HEK293 (cell line): ENCODE measurements at regions not wholly inside any gene's neighbourhood (a gene's known extent, or its start where the extent isn't known, plus 50 kb on each side); places are given as distances from the start of the nearest gene placed in this dataset.

Experiments used
- CTCF ChIA-PET: fragments of 350-600 bp; formaldehyde crosslinking; extraction: SDS; loops from one replicate; lab custom pipeline; 2021; ENCODE audit warnings: antibody characterized with exemption; lab: Yijun Ruan, JAX
- POLR2A ChIA-PET: fragments of 300-600 bp; formaldehyde crosslinking; extraction: SDS; loops from one replicate; lab custom pipeline; 2020; ENCODE audit warnings: antibody characterized with exemption, inconsistent platforms; lab: Yijun Ruan, JAX
- H3K27ac ChIP-seq: fragments of 200-500 bp; sonication (Bioruptor generic); 2 replicates; pipeline ENCODE4 v1.5.1; 2014; ENCODE audit warnings: low read depth, low read length, control low read depth, inconsistent platforms; ENCODE audit errors: extremely low read depth
- H3K36me3 ChIP-seq, 2 experiments: fragments of 200-500 bp in 1 of 2; sonication (Bioruptor generic) in 1 of 2; 1 replicate in 1 of 2; 2 replicates in 1 of 2; pipeline ENCODE4 v1.5.1; 2014 to 2017; ENCODE audit warnings: inconsistent platforms in 2 of 2, low read length in 2 of 2; ENCODE audit not compliant: control insufficient read depth in 2 of 2, insufficient read depth in 1 of 2
- H3K4me1 ChIP-seq: fragments of 200-500 bp; sonication (Bioruptor generic); 2 replicates; pipeline ENCODE4 v1.5.1; 2014; ENCODE audit warnings: mild to moderate bottlenecking, low read length, inconsistent platforms; ENCODE audit not compliant: control insufficient read depth, insufficient read depth
- H3K4me3 ChIP-seq: 2 replicates; pipeline ENCODE4 v1.5.1; 2011; ENCODE audit warnings: low read depth, mild to moderate bottlenecking, control low read depth, low read length, moderate library complexity
- H3K9me3 ChIP-seq: fragments of 200-500 bp; sonication (Bioruptor generic); 2 replicates; pipeline ENCODE4 v1.5.1; 2014; ENCODE audit warnings: low read depth, low read length, inconsistent platforms; ENCODE audit not compliant: control insufficient read depth, insufficient read depth
- ATF2 ChIP-seq: fragments of 450-650 bp; formaldehyde crosslinking; IDR thresholded peaks from 2 replicates; pipeline ENCODE4 v1.5.1; 2016; ENCODE audit warnings: missing biosample characterization, missing genetic modification characterization, low read depth
- GFI1B ChIP-seq: fragments of 450-650 bp; formaldehyde crosslinking; IDR thresholded peaks from 2 replicates; pipeline ENCODE4 v1.5.1; 2016; ENCODE audit warnings: missing biosample characterization, missing genetic modification characterization
- GLIS2 ChIP-seq: fragments of 450-650 bp; formaldehyde crosslinking; IDR thresholded peaks from 2 replicates; pipeline ENCODE4 v1.5.1; 2016; ENCODE audit warnings: missing biosample characterization, missing genetic modification characterization
- HOXC10 ChIP-seq: sonication (generic); formaldehyde crosslinking; IDR thresholded peaks from 2 replicates; pipeline ENCODE4 v1.8.1; 2023; ENCODE audit warnings: mild to moderate bottlenecking, missing genetic modification reagents
- TSHZ1 ChIP-seq: fragments of 450-650 bp; formaldehyde crosslinking; IDR thresholded peaks from 2 replicates; pipeline ENCODE4 v1.5.1; 2016; ENCODE audit warnings: missing biosample characterization, missing genetic modification characterization, borderline replicate concordance
- ZBTB8A ChIP-seq: fragments of 450-650 bp; formaldehyde crosslinking; IDR thresholded peaks from 2 replicates; pipeline ENCODE4 v1.5.1; 2016; ENCODE audit warnings: missing biosample characterization, missing genetic modification characterization
- ZFHX2 ChIP-seq: fragments of 450-650 bp; formaldehyde crosslinking; conservative IDR thresholded peaks from 2 replicates; pipeline ENCODE4 v1.5.1; 2016; ENCODE audit warnings: missing biosample characterization, missing genetic modification characterization
- ZFP37 ChIP-seq: fragments of 450-650 bp; formaldehyde crosslinking; IDR thresholded peaks from 2 replicates; pipeline ENCODE4 v1.5.1; 2016; ENCODE audit warnings: missing biosample characterization, missing genetic modification characterization
- ZFP69B ChIP-seq: fragments of 450-650 bp; formaldehyde crosslinking; IDR thresholded peaks from 2 replicates; pipeline ENCODE4 v1.5.1; 2016; ENCODE audit warnings: missing biosample characterization, missing genetic modification characterization
- ZNF10 ChIP-seq: fragments of 450-650 bp; formaldehyde crosslinking; IDR thresholded peaks from 2 replicates; pipeline ENCODE4 v1.5.1; 2017; ENCODE audit warnings: missing biosample characterization, missing genetic modification characterization
- ZNF114 ChIP-seq: fragments of 450-650 bp; formaldehyde crosslinking; IDR thresholded peaks from 2 replicates; pipeline ENCODE4 v1.5.0; 2017; ENCODE audit warnings: missing biosample characterization, missing genetic modification characterization
- ZNF157 ChIP-seq: fragments of 450-650 bp; formaldehyde crosslinking; IDR thresholded peaks from 2 replicates; pipeline ENCODE4 v1.5.1; 2016; ENCODE audit warnings: missing biosample characterization, missing genetic modification characterization
- ZNF2 ChIP-seq: fragments of 450-650 bp; formaldehyde crosslinking; IDR thresholded peaks from 2 replicates; pipeline ENCODE4 v1.5.1; 2016; ENCODE audit warnings: missing biosample characterization, missing genetic modification characterization
- ZNF391 ChIP-seq: fragments of 450-650 bp; formaldehyde crosslinking; IDR thresholded peaks from 2 replicates; pipeline ENCODE4 v1.5.1; 2016; ENCODE audit warnings: low read depth, missing biosample characterization, missing genetic modification characterization, borderline replicate concordance
- ZNF404 ChIP-seq: fragments of 450-650 bp; formaldehyde crosslinking; IDR thresholded peaks from 2 replicates; pipeline ENCODE4 v1.5.1; 2017; ENCODE audit warnings: missing biosample characterization, missing genetic modification characterization
- ZNF416 ChIP-seq: fragments of 450-650 bp; formaldehyde crosslinking; IDR thresholded peaks from 2 replicates; pipeline ENCODE4 v1.5.1; 2016; ENCODE audit warnings: missing biosample characterization, missing genetic modification characterization
- ZNF423 ChIP-seq: fragments of 450-650 bp; formaldehyde crosslinking; IDR thresholded peaks from 2 replicates; pipeline ENCODE4 v1.5.1; 2016; ENCODE audit warnings: missing biosample characterization, missing genetic modification characterization
- ZNF549 ChIP-seq: fragments of 450-650 bp; IDR thresholded peaks from 2 replicates; pipeline ENCODE4 v1.5.1; 2018; ENCODE audit warnings: missing biosample characterization, missing genetic modification characterization, mild to moderate bottlenecking, inconsistent platforms, moderate library complexity
- ZNF571 ChIP-seq: fragments of 450-650 bp; formaldehyde crosslinking; IDR thresholded peaks from 2 replicates; pipeline ENCODE4 v1.5.0; 2017; ENCODE audit warnings: missing biosample characterization, missing genetic modification characterization
- ZNF645 ChIP-seq: fragments of 450-650 bp; formaldehyde crosslinking; IDR thresholded peaks from 2 replicates; pipeline ENCODE4; 2016; ENCODE audit warnings: missing biosample characterization, missing genetic modification characterization
- ZNF658 ChIP-seq: fragments of 450-650 bp; formaldehyde crosslinking; IDR thresholded peaks from 2 replicates; pipeline ENCODE4; 2016; ENCODE audit warnings: missing biosample characterization, missing genetic modification characterization
- ZNF76 ChIP-seq: fragments of 450-650 bp; formaldehyde crosslinking; IDR thresholded peaks from 2 replicates; pipeline ENCODE4; 2016; ENCODE audit warnings: low read depth, missing biosample characterization, missing genetic modification characterization, borderline replicate concordance
- ZNF768 ChIP-seq: fragments of 450-650 bp; formaldehyde crosslinking; IDR thresholded peaks from 2 replicates; pipeline ENCODE4 v1.5.1; 2018; ENCODE audit warnings: missing biosample characterization, mild to moderate bottlenecking, missing genetic modification characterization
- ZNF777 ChIP-seq: fragments of 450-650 bp; formaldehyde crosslinking; IDR thresholded peaks from 2 replicates; pipeline ENCODE4 v1.5.1; 2017; ENCODE audit warnings: missing biosample characterization, missing genetic modification characterization, borderline replicate concordance
- TF ChIP-seq, protein P1 (sequence below): fragments of 450-650 bp; formaldehyde crosslinking; IDR thresholded peaks from 2 replicates; pipeline ENCODE4 v1.5.1; 2016; ENCODE audit warnings: missing biosample characterization, missing genetic modification characterization
- TF ChIP-seq, protein P2 (sequence below): fragments of 450-650 bp; formaldehyde crosslinking; IDR thresholded peaks from 2 replicates; pipeline ENCODE4 v1.5.1; 2016; ENCODE audit warnings: missing biosample characterization, missing genetic modification characterization
- TF ChIP-seq, protein P3 (sequence below): fragments of 450-650 bp; formaldehyde crosslinking; IDR thresholded peaks from 2 replicates; pipeline ENCODE4 v1.5.1; 2016; ENCODE audit warnings: missing biosample characterization, missing genetic modification characterization

- no peak overlapping the region for H3K27ac ChIP-seq
- H3K36me3 ChIP-seq, result no peaks in the 10 kb centered on the region
- TF ChIP-seq, protein P1, sequence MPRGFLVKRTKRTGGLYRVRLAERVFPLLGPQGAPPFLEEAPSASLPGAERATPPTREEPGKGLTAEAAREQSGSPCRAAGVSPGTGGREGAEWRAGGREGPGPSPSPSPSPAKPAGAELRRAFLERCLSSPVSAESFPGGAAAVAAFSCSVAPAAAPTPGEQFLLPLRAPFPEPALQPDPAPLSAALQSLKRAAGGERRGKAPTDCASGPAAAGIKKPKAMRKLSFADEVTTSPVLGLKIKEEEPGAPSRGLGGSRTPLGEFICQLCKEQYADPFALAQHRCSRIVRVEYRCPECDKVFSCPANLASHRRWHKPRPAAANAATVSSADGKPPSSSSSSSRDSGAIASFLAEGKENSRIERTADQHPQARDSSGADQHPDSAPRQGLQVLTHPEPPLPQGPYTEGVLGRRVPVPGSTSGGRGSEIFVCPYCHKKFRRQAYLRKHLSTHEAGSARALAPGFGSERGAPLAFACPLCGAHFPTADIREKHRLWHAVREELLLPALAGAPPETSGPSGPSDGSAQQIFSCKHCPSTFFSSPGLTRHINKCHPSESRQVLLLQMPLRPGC (tag by site-specific recombination), result no peak
- TF ChIP-seq ZNF2 (tag by site-specific recombination) (no peak), ZNF549 (tag by site-specific recombination) (no peak), ZNF658 (tag by site-specific recombination) (no peak), ZFHX2 (tag by site-specific recombination) (no peak), HOXC10 (CRISPR knock-in tag) (no peak), ZNF404 (tag by site-specific recombination) (no peak), GFI1B (no peak), ZNF76 (tag by site-specific recombination) (no peak), GLIS2 (tag by site-specific recombination) (no peak), ZNF157 (tag by site-specific recombination) (no peak), ZBTB8A (tag by site-specific recombination) (no peak), ZNF423 (tag by site-specific recombination) (no peak)
- ChIA-PET POLR2A (no interaction called here), CTCF (no interaction called here)
- H3K4me3 ChIP-seq, result no peak overlapping the region
- H3K9me3 ChIP-seq, result no peaks in the 10 kb centered on the region
- H3K4me1 ChIP-seq, result no peaks in the 10 kb centered on the region
These were observed 688.6 kb upstream of the TENM4 start for GRCh38 chr11:80129396-80129795.

DNA sequence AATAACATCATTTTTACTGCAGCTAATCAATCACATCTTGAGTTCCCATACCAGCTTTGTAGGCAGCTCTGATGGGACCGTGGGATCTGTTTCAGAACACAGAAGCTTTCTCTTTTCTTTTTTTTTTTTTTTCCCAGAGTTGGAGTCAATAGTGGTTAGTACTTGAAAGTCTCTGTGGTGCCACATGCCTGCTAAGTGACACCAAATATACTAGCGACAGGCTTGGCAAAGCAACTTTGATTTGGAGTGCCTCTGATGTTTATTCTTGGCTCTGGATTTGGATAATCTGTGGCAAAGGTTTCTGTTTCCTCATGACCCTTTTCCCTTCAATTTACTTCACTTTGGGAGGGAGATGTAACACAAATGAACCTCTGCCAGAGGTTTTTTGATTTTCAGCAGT is 681.4 kb upstream of the TENM4 start:
- H3K27ac ChIP-seq, result no peak overlapping the region
- ChIA-PET POLR2A (no interaction called here), CTCF (no interaction called here)
- H3K4me1 ChIP-seq, result no peaks in the 10 kb centered on the region
- no peaks in the 10 kb centered on the region for H3K36me3 ChIP-seq
- no peak overlapping the region for H3K4me3 ChIP-seq
- H3K9me3 ChIP-seq, result no peaks in the 10 kb centered on the region
- TF ChIP-seq ZNF645 (tag by site-specific recombination), result no peak
- TF ChIP-seq ZNF571 (tag by site-specific recombination), result no peak
- TF ChIP-seq, protein P2, sequence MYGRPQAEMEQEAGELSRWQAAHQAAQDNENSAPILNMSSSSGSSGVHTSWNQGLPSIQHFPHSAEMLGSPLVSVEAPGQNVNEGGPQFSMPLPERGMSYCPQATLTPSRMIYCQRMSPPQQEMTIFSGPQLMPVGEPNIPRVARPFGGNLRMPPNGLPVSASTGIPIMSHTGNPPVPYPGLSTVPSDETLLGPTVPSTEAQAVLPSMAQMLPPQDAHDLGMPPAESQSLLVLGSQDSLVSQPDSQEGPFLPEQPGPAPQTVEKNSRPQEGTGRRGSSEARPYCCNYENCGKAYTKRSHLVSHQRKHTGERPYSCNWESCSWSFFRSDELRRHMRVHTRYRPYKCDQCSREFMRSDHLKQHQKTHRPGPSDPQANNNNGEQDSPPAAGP (tag by site-specific recombination), result no peak
- TF ChIP-seq ZFP37 (tag by site-specific recombination), result no peak
- no peak for TF ChIP-seq ATF2 (tag by site-specific recombination)
- TF ChIP-seq ZNF777 (tag by site-specific recombination), result no peak
- no peak for TF ChIP-seq ZNF768 (tag by site-specific recombination)
- no peak for TF ChIP-seq ZNF10 (tag by site-specific recombination)
- TF ChIP-seq, protein P3, sequence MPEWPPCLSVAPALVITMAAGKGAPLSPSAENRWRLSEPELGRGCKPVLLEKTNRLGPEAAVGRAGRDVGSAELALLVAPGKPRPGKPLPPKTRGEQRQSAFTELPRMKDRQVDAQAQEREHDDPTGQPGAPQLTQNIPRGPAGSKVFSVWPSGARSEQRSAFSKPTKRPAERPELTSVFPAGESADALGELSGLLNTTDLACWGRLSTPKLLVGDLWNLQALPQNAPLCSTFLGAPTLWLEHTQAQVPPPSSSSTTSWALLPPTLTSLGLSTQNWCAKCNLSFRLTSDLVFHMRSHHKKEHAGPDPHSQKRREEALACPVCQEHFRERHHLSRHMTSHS, result no peak
- TF ChIP-seq ZFHX2 (tag by site-specific recombination), result no peak
- TF ChIP-seq ZNF416 (tag by site-specific recombination), result no peak
- no peak for TF ChIP-seq TSHZ1 (tag by site-specific recombination)
- TF ChIP-seq ZNF114 (tag by site-specific recombination), result no peak
- no peak for TF ChIP-seq ZFP69B (tag by site-specific recombination)
- no peak for TF ChIP-seq ZNF391 (tag by site-specific recombination)
